ENCODE measurements at regions not wholly inside any gene's neighbourhood (a gene's known extent, or its start where the extent isn't known, plus 50 kb on each side); places are given as distances from the start of the nearest gene placed in this dataset.

DNA sequence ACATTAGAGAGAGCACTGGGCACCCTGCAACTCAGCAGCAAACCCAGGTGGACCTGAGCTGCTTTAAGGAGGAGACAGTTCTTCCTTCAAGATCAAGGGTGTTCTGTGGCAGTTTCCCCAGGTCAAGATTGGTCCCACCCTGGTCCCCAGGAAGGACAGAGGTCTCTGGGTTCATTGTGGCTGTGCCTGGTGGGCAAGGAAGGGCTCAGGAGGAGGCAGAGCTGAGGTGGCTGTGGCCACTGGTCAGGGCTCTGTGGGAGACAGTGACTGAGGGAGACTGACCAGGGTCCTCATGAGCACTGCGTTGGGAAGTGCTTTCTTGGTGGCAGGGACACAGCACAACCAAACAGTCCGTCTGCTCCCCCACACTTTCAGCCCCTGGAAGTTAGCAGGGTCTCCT, 141.3 kb downstream of the FCRL5 start:
- no peak overlapping the region for H3K27ac ChIP-seq
- no peak overlapping the region for H3K4me3 ChIP-seq
- H3K4me1 ChIP-seq = no peaks in the 10 kb centered on the region
- no peak for DNase-seq
- H3K36me3 ChIP-seq = no peaks in the 10 kb centered on the region
- no peaks in the 10 kb centered on the region for H3K27me3 ChIP-seq (replicated peaks in 1 of 7)
- TF ChIP-seq POLR2AphosphoS5 (IDR thresholded peaks at IDR 0.05) (no peak), POLR2A (IDR thresholded peaks at IDR 0.05) (no peak)
- TF ChIP-seq, protein P1, sequence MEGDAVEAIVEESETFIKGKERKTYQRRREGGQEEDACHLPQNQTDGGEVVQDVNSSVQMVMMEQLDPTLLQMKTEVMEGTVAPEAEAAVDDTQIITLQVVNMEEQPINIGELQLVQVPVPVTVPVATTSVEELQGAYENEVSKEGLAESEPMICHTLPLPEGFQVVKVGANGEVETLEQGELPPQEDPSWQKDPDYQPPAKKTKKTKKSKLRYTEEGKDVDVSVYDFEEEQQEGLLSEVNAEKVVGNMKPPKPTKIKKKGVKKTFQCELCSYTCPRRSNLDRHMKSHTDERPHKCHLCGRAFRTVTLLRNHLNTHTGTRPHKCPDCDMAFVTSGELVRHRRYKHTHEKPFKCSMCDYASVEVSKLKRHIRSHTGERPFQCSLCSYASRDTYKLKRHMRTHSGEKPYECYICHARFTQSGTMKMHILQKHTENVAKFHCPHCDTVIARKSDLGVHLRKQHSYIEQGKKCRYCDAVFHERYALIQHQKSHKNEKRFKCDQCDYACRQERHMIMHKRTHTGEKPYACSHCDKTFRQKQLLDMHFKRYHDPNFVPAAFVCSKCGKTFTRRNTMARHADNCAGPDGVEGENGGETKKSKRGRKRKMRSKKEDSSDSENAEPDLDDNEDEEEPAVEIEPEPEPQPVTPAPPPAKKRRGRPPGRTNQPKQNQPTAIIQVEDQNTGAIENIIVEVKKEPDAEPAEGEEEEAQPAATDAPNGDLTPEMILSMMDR (IDR thresholded peaks at IDR 0.05 in 8 of 11, conservative IDR thresholded peaks at IDR 0.05 in 3 of 11) = no peak
- WGBS, 5 donors = 63 to 97% (median 83%) methylated on average over 2 of the region's 2 CpGs
- no peaks in the 10 kb centered on the region for H3K9me3 ChIP-seq
- intact Hi-C loops (cut with DNase I; ENCODE audit: low total_unique reads) = no loop called here

DNA sequence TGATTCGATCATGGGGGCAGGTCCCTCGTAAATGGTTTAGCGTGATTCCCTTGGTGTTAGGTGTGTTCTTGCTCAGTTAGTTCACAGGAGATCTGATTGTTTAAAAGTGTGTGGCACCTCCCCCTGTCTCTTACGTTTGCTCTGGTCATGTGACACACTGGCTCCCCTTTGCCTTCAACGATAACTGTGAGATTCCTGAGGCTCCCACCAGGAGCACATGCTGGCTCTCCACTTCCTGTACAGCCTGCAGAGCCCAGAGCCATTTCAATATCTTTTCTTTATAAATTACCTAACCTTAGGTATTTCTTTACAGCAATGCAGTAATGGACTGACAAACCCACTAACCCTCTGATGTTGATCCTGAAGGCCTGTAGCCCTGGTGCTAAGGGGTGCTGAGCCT, 141.9 kb downstream of the FCRL5 start:
- WGBS, 5 donors = 70 to 79% (median 76%) methylated on average over 5 of the region's 5 CpGs
- Histone ChIP-seq H3K36me3 (no peaks in the 10 kb centered on the region), H3K9me3 (no peaks in the 10 kb centered on the region), H3K4me3 (no peak overlapping the region), H3K27ac (no peak overlapping the region), H3K27me3 (replicated peaks in 1 of 7) (no peaks in the 10 kb centered on the region), H3K4me1 (no peaks in the 10 kb centered on the region)
- intact Hi-C loops (cut with DNase I; ENCODE audit: low total_unique reads) = no loop called here
- TF ChIP-seq POLR2AphosphoS5 (IDR thresholded peaks at IDR 0.05) = no peak
- TF ChIP-seq POLR2A (IDR thresholded peaks at IDR 0.05) = no peak
- TF ChIP-seq, protein P1 (IDR thresholded peaks at IDR 0.05 in 8 of 11, conservative IDR thresholded peaks at IDR 0.05 in 3 of 11) = no peak
- no peak for DNase-seq

DNA sequence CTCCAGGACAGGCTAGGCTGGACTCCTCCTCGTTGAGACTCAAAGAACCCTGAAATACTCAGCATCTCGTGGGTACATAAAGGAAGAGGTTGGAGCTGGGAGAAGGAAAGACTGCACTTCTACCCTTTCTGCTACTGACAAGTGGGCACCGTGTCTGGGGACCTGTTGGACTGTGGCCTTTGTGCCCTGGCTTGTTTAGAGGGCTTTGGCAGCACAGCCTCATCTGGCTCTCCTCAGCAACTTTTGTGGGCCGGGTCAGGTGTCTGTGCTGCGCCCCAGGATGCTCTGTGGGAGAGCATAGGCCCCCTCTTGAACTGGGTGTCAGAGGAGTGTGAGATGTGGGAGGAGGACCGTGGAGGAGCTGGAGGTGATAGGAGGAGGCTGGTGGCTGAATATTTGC, 142.4 kb downstream of the FCRL5 start:
- DNase-seq = no peak
- Histone ChIP-seq H3K4me3 (no peak overlapping the region), H3K9me3 (no peaks in the 10 kb centered on the region), H3K4me1 (peaks cover 0 to under 1% (median 0%) of the 10 kb centered on the region in 6 donors), H3K27ac (no peak overlapping the region), H3K36me3 (no peaks in the 10 kb centered on the region), H3K27me3 (replicated peaks in 1 of 7) (no peaks in the 10 kb centered on the region)
- TF ChIP-seq, protein P1 (IDR thresholded peaks at IDR 0.05 in 8 of 11, conservative IDR thresholded peaks at IDR 0.05 in 3 of 11) = no peak
- TF ChIP-seq POLR2AphosphoS5 (IDR thresholded peaks at IDR 0.05) = no peak
- no peak for TF ChIP-seq POLR2A (IDR thresholded peaks at IDR 0.05)
- intact Hi-C loops (cut with DNase I; ENCODE audit: low total_unique reads) = no loop called here
- WGBS, 5 donors = 75 to 91% (median 83%) methylated on average over 6 of the region's 6 CpGs

DNA sequence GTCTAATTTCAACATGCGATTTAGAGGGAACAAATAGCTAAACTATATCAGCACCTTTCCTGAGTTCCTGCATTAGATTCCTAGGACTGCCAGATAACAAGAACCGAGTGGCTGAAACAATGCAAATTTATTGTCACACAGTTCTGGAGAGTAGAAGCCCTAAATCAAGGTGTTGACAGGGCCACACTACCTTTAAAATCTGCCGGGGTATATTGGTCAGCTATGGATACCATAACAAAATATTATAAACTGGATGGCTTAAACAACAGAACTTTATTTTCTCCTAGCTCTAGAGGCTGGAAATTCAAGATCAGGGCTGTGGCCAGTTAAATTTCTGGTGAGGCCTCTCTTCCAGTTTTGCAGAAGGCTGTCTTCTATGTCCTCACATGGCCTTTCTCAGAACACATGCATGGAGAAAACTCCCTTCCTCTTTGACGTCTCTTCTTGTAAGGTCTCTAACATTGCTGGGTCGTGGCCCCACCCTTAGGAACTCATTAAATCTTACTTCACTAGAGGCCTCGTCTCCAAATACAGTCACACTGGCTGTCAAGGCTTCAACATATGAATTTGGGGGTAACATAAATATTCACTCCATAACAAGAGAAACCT, 144.3 kb downstream of the FCRL5 start:
- Histone ChIP-seq H3K4me3 (no peak overlapping the region), H3K9me3 (no peaks in the 10 kb centered on the region), H3K27me3 (replicated peaks in 1 of 7) (no peaks in the 10 kb centered on the region), H3K27ac (no peak overlapping the region), H3K4me1 (peaks cover 8 to 18% (median 17%) of the 10 kb centered on the region in 6 donors), H3K36me3 (no peaks in the 10 kb centered on the region)
- TF ChIP-seq, protein P1 (IDR thresholded peaks at IDR 0.05 in 8 of 11, conservative IDR thresholded peaks at IDR 0.05 in 3 of 11) = no peak
- TF ChIP-seq POLR2AphosphoS5 (IDR thresholded peaks at IDR 0.05) (no peak), POLR2A (IDR thresholded peaks at IDR 0.05) (no peak)
- intact Hi-C loops (cut with DNase I; ENCODE audit: low total_unique reads) = no loop called here
- WGBS, 5 donors = 39 to 60% (median 48%) methylated on average over 6 of the region's 6 CpGs
- DNase-seq = no peak

Data from spleen (tissue), 11 donors.